Neural progenitor cell (in vitro differentiated cells): ENCODE measurements at regions not wholly inside any gene's neighbourhood (a gene's known extent, or its start where the extent isn't known, plus 50 kb on each side); places are given as distances from the start of the nearest gene placed in this dataset.

Experiments used
- DNase-seq: peaks from one replicate; pipeline ENCODE4 v3.0.0-alpha.2; 2016; ENCODE audit warnings: low spot score
- H2AFZ ChIP-seq: fragments of 200-600 bp; sonication (generic); replicated peaks from 2 replicates; pipeline ENCODE4 v1.6.1; 2016; ENCODE audit warnings: antibody characterized with exemption
- H3F3A ChIP-seq: fragments of 200-600 bp; sonication (generic); 2 replicates; pipeline ENCODE4 v1.6.1; 2016; ENCODE audit warnings: antibody characterized with exemption, low read depth
- H3K27ac ChIP-seq: fragments of 200-600 bp; sonication (generic); 2 replicates; pipeline ENCODE4 v1.5.1; 2016; ENCODE audit warnings: mild to moderate bottlenecking
- H3K27me3 ChIP-seq: fragments of 200-600 bp; sonication (generic); 2 replicates; pipeline ENCODE4 v1.6.1; 2016; ENCODE audit warnings: mild to moderate bottlenecking, moderate library complexity
- H3K36me3 ChIP-seq: fragments of 200-600 bp; sonication (generic); 2 replicates; pipeline ENCODE4 v1.5.1; 2016
- H3K4me1 ChIP-seq: fragments of 200-600 bp; sonication (generic); 2 replicates; pipeline ENCODE4 v1.6.1; 2016; ENCODE audit warnings: mixed run types
- H3K4me2 ChIP-seq: fragments of 200-600 bp; sonication (generic); 2 replicates; pipeline ENCODE4 v1.6.1; 2016
- H3K4me3 ChIP-seq: fragments of 200-600 bp; sonication (generic); 2 replicates; pipeline ENCODE4 v1.5.1; 2016
- H3K79me2 ChIP-seq: fragments of 200-600 bp; sonication (generic); 2 replicates; pipeline ENCODE4 v1.6.1; 2016; ENCODE audit warnings: low read depth
- H3K9ac ChIP-seq: fragments of 200-600 bp; sonication (generic); 2 replicates; pipeline ENCODE4 v1.6.1; 2016
- H3K9me3 ChIP-seq: fragments of 200-600 bp; sonication (generic); 2 replicates; pipeline ENCODE4 v1.5.1; 2016; ENCODE audit warnings: low read depth
- H4K20me1 ChIP-seq: fragments of 200-600 bp; sonication (generic); 2 replicates; pipeline ENCODE4 v1.6.1; 2016; ENCODE audit warnings: low read depth
- H3K27ac Mint-ChIP-seq: 3 replicates; pipeline ENCODE4 v1.8.0; 2021; ENCODE audit warnings: mixed read lengths
- H3K27me3 Mint-ChIP-seq: 2 replicates; pipeline ENCODE4 v1.8.0; 2022; ENCODE audit warnings: low read depth, mild to moderate bottlenecking, inconsistent platforms, moderate library complexity, mixed read lengths; ENCODE audit not compliant: insufficient read depth
- H3K36me3 Mint-ChIP-seq: 3 replicates; pipeline ENCODE4 v1.8.0; 2021; ENCODE audit warnings: mixed read lengths
- H3K4me1 Mint-ChIP-seq: 3 replicates; pipeline ENCODE4 v1.8.0; 2021; ENCODE audit warnings: mixed read lengths
- H3K4me3 Mint-ChIP-seq: 3 replicates; pipeline ENCODE4 v1.8.0; 2021; ENCODE audit warnings: mild to moderate bottlenecking, moderate library complexity, mixed read lengths
- H3K9me3 Mint-ChIP-seq: 3 replicates; pipeline ENCODE4 v1.8.0; 2020; ENCODE audit warnings: mixed read lengths
- EZH2 ChIP-seq: fragments of 200-600 bp; sonication (generic); IDR thresholded peaks from 2 replicates; pipeline ENCODE4 v1.6.1; 2017; ENCODE audit warnings: antibody characterized with exemption, mild to moderate bottlenecking, moderate library complexity
- EZH2phosphoT487 ChIP-seq: fragments of 200-600 bp; sonication (generic); IDR thresholded peaks from 2 replicates; pipeline ENCODE4 v1.6.1; 2017; ENCODE audit warnings: antibody characterized with exemption
- TF ChIP-seq, protein P1 (sequence below): fragments of 200-600 bp; sonication (generic); IDR thresholded peaks from 2 replicates; pipeline ENCODE4 v1.5.1; 2017; ENCODE audit warnings: antibody characterized with exemption, mild to moderate bottlenecking

DNA sequence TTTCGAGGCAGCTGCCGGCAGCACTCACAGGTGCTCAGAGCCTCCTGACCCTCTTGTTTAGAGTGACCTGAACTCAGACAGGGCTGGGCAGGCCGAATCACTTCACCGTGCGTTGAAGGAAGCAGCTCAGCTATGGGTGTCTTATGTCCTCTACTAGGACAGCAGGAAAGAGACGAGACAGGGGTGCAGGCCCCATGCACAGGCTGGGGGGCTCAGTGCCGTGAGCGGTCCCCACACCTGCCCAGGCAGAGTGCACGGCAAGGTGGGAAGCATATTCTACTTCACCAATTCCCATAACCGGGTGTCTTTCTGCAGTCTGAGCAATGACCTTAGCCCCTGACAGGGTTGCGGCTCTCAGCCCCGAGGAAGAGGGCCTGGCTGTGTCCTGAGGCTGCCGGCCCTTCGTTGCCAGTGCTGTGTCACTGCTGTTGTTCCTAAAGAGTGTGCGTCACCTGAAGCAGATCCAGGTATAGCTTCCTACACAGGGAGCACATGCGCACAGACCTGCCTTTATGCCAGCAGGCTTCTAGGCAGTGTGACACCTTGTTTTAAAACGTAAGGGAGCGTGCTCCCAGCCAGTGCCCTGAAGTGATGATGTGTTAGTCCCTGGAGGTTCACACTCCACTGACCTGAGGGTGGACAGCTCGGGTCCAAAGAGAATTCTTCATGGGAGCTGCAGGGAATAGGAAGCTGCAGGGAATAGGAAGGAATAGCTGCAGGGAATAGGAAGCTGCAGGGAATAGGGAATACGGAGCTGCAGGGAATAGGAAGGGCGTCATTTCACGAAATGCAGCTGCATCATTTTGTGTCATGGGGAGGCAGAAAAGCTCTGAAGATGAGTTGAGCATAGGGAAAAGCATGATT lies 207.9 kb upstream of the SALL3 start:
- no peak overlapping the region for H3K27ac ChIP-seq
- peaks cover 5% of the 10 kb centered on the region for H3F3A ChIP-seq
- TF ChIP-seq, protein P1, sequence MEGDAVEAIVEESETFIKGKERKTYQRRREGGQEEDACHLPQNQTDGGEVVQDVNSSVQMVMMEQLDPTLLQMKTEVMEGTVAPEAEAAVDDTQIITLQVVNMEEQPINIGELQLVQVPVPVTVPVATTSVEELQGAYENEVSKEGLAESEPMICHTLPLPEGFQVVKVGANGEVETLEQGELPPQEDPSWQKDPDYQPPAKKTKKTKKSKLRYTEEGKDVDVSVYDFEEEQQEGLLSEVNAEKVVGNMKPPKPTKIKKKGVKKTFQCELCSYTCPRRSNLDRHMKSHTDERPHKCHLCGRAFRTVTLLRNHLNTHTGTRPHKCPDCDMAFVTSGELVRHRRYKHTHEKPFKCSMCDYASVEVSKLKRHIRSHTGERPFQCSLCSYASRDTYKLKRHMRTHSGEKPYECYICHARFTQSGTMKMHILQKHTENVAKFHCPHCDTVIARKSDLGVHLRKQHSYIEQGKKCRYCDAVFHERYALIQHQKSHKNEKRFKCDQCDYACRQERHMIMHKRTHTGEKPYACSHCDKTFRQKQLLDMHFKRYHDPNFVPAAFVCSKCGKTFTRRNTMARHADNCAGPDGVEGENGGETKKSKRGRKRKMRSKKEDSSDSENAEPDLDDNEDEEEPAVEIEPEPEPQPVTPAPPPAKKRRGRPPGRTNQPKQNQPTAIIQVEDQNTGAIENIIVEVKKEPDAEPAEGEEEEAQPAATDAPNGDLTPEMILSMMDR: no peak
- TF ChIP-seq EZH2phosphoT487 (no peak), EZH2 (no peak)
- H3K4me3 ChIP-seq: no peak overlapping the region
- no peak overlapping the region for H2AFZ ChIP-seq
- H3K27ac Mint-ChIP-seq: peak overlapping the region; percentile 24
- no peak overlapping the region for H3K4me3 Mint-ChIP-seq
- H3K27me3 Mint-ChIP-seq: peaks cover 10% of the 10 kb centered on the region
- H4K20me1 ChIP-seq: no peaks in the 10 kb centered on the region
- H3K9me3 Mint-ChIP-seq: no peaks in the 10 kb centered on the region
- no peak overlapping the region for H3K9ac ChIP-seq
- DNase-seq: no peak
- H3K9me3 ChIP-seq: no peaks in the 10 kb centered on the region
- no peaks in the 10 kb centered on the region for H3K36me3 ChIP-seq
- peaks cover 17% of the 10 kb centered on the region for H3K4me1 ChIP-seq
- peaks cover 24% of the 10 kb centered on the region for H3K4me1 Mint-ChIP-seq
- H3K79me2 ChIP-seq: no peaks in the 10 kb centered on the region
- H3K4me2 ChIP-seq: no peak overlapping the region
- H3K36me3 Mint-ChIP-seq: no peaks in the 10 kb centered on the region
- no peaks in the 10 kb centered on the region for H3K27me3 ChIP-seq

DNA sequence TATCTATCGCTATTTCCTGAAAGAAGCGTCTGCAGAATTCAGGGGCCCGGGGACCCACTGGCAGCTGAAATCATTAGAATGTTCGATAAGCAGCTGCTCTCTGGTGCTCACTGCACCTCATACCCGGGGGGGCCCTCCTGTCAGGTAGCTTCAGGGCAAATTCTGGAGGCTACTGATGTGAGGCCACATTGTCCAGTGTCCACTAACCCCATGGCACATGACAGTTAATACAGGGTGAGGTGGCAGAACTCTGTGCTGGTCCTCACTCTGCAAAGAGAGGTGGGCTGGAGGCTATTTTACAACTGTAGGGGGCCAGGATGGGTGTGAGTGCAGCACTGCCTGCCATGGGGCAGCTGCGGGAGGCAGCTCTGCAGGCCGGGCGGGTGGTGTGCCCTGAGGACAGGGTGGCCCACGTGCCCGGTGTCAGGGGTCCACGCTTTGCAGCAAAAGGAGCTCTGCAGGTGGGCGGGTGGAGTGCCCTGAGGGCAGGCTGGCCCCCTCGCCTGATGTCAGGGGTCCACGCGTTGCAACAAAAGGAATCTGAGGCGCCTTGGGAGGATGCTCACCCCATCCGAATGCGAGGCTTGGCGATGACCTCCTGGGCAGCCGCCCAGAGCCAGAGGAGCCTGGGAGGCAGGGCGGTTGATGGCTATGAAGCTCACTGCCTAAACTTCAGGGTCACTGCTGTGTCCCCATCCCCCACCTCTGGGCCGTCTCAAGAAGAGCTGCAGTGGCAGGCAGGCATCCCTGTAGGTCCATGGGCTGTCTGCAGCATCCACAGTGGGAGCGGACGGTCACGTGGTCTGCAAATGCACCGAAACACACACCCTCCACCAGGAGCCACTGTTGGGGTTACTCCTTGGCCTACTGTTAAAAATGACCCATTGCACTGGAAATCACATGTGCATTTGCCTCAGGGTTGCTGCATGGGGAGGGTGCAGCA lies 207.0 kb upstream of the SALL3 start:
- no peak overlapping the region for H3K4me2 ChIP-seq
- Mint-ChIP-seq H3K9me3 (peaks cover 2% of the 10 kb centered on the region), H3K27ac (peak overlapping the region; percentile 24)

DNA sequence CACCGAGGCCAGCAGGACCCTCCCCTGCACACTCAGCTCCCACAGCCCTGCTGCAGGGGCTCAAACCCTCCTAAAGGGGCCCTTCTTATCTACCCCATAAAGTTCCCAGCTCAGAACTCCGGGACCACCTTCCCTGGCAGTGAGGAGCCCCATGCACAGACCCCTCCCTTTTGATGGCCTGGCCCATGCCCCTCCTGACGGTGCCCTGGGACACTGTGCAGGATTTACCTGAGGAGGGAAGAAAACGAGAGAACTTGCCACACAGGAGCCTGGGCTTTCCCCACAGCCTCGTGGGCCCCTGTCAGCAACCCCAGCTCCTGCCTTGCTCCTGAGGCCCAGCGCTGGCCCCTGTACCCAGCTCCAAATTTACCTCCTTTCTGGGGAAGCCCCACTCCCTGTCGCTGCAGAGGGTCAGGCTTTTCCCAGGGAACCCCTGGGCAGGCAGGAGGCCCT lies 206.3 kb upstream of the SALL3 start:
- Histone ChIP-seq H3K27me3 (no peaks in the 10 kb centered on the region), H3K27ac (no peak overlapping the region), H2AFZ (no peak overlapping the region), H3K36me3 (no peaks in the 10 kb centered on the region), H3K9ac (no peak overlapping the region), H3K79me2 (no peaks in the 10 kb centered on the region), H3K9me3 (no peaks in the 10 kb centered on the region), H3F3A (peaks cover 5% of the 10 kb centered on the region), H4K20me1 (no peaks in the 10 kb centered on the region), H3K4me2 (no peak overlapping the region), H3K4me3 (no peak overlapping the region), H3K4me1 (peaks cover 17% of the 10 kb centered on the region)
- Mint-ChIP-seq H3K27ac (no peak overlapping the region), H3K4me1 (peaks cover 23% of the 10 kb centered on the region), H3K27me3 (peaks cover 10% of the 10 kb centered on the region), H3K36me3 (no peaks in the 10 kb centered on the region), H3K9me3 (peaks cover 2% of the 10 kb centered on the region), H3K4me3 (no peak overlapping the region)
- DNase-seq: no peak
- TF ChIP-seq, protein P1: no peak
- no peak for TF ChIP-seq EZH2
- no peak for TF ChIP-seq EZH2phosphoT487

More for the DNA sequence above, 207.0 kb upstream of the SALL3 start:
- no peaks in the 10 kb centered on the region for H3K9me3 ChIP-seq
- TF ChIP-seq, protein P1: no peak
- TF ChIP-seq EZH2phosphoT487: no peak
- TF ChIP-seq EZH2: no peak
- H3K27ac ChIP-seq: no peak overlapping the region
- Mint-ChIP-seq H3K4me3 (no peak overlapping the region), H3K27me3 (peaks cover 10% of the 10 kb centered on the region), H3K36me3 (no peaks in the 10 kb centered on the region), H3K4me1 (peaks cover 24% of the 10 kb centered on the region)
- no peaks in the 10 kb centered on the region for H4K20me1 ChIP-seq
- no peak for DNase-seq
- H3K27me3 ChIP-seq: no peaks in the 10 kb centered on the region
- no peak overlapping the region for H2AFZ ChIP-seq
- H3F3A ChIP-seq: peaks cover 5% of the 10 kb centered on the region
- H3K9ac ChIP-seq: no peak overlapping the region
- peaks cover 17% of the 10 kb centered on the region for H3K4me1 ChIP-seq
- no peaks in the 10 kb centered on the region for H3K36me3 ChIP-seq
- no peak overlapping the region for H3K4me3 ChIP-seq
- H3K79me2 ChIP-seq: no peaks in the 10 kb centered on the region
